Stomach smooth muscle (tissue), 2 donors: ENCODE measurements at regions not wholly inside any gene's neighbourhood (a gene's known extent, or its start where the extent isn't known, plus 50 kb on each side); places are given as distances from the start of the nearest gene placed in this dataset.

ENCODE experiments used
- H3K27ac ChIP-seq: one replicate; pipeline ENCODE4 v1.7.0; 2013; ENCODE audit warnings: mild to moderate bottlenecking, low read length, inconsistent platforms
- H3K27me3 ChIP-seq, 2 donors: one replicate each; pipeline ENCODE4 v1.7.0; 2013; ENCODE audit warnings: low read length in 2 of 2; ENCODE audit not compliant: insufficient read depth in 2 of 2, control insufficient read depth in 1 of 2
- H3K36me3 ChIP-seq, 2 donors: one replicate each; pipeline ENCODE4 v1.7.0; 2013; ENCODE audit warnings: low read length in 2 of 2; ENCODE audit not compliant: control insufficient read depth in 2 of 2, insufficient read depth in 2 of 2
- H3K4me1 ChIP-seq: one replicate; pipeline ENCODE4 v1.7.0; 2013; ENCODE audit warnings: low read length; ENCODE audit not compliant: control insufficient read depth, insufficient read depth
- H3K4me3 ChIP-seq, 2 donors: one replicate each; pipeline ENCODE4 v1.7.0; 2013; ENCODE audit warnings: low read length in 2 of 2
- H3K9ac ChIP-seq, 2 donors: one replicate each; pipeline ENCODE4 v1.7.0; 2013; ENCODE audit warnings: low read length in 2 of 2, mild to moderate bottlenecking in 1 of 2
- H3K9me3 ChIP-seq, 2 donors: one replicate each; pipeline ENCODE4 v1.7.0; 2013; ENCODE audit warnings: low read length in 2 of 2; ENCODE audit not compliant: control insufficient read depth in 2 of 2
- donor health status: healthy.
- donor health status: Pancreatic carcinoma.

DNA sequence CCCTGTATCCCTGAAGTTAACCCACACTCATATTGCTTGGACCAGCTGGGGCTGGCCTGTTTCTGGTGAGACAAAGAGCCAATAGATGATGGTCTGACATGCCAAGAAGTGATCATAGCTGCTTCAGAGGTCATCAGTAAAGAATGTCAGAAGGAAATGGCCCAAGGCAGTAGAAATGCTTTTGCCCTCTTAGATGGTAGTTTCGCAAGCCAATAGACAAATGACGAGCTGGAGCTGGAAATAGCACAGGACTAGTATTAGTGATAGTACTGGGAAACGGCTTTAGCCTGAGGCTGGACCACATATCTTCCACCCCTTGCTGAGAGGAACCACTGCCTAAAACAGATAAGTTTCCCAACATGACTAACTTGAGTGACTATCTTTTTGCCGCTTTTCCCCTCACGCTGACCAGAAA lies 176.1 kb upstream of the THBS1 start:
- Histone ChIP-seq H3K27me3 (no peaks in the 10 kb centered on the region), H3K36me3 (no peaks in the 10 kb centered on the region), H3K9ac (no peak overlapping the region), H3K4me1 (peaks cover 5% of the 10 kb centered on the region), H3K9me3 (no peaks in the 10 kb centered on the region), H3K4me3 (no peak overlapping the region), H3K27ac (no peak overlapping the region)

DNA sequence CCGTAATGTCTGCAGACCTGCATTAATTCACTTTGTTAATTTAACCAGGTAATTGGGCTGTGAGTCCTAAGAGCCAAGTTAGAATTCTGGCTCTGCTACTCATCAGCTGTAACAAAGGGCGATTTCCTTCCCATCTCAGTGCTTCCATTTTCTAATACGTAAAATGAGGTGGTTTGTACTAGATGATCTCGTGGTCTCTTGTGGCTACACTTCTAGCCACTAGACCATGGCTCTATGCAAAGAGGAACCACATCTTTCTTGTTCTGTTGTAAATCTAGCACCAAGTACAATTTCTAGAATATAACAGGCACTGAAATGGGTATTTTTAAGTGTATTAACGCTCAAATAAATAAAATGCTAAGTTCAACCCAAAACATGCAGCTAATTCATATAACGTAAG lies 174.4 kb upstream of the THBS1 start:
- no peak overlapping the region for H3K4me3 ChIP-seq
- no peak overlapping the region for H3K9ac ChIP-seq
- peaks cover 5% of the 10 kb centered on the region for H3K4me1 ChIP-seq
- no peaks in the 10 kb centered on the region for H3K27me3 ChIP-seq
- no peaks in the 10 kb centered on the region for H3K9me3 ChIP-seq
- no peaks in the 10 kb centered on the region for H3K36me3 ChIP-seq
- no peak overlapping the region for H3K27ac ChIP-seq

DNA sequence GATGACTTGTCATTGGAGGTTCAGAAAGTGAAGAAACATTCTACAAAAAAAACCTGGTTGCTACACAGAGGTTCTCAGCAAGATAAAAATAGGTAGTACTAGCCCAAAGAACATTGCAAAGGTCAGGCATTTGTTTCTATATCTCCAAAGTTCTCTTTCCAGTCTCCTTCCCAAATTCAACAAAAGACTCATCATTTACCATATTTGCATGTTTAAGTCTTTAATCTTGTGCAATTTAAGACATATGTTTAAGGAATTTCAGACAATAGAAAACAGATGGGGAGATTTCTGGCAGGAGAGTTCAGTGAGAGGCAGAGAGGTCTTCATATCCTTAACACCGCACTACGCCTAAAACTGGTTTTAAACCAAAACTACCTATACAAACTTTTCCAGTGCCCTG lies 173.8 kb upstream of the THBS1 start:
- Histone ChIP-seq H3K27ac (no peak overlapping the region), H3K27me3 (no peaks in the 10 kb centered on the region), H3K9ac (no peak overlapping the region), H3K4me1 (no peaks in the 10 kb centered on the region), H3K36me3 (no peaks in the 10 kb centered on the region), H3K4me3 (no peak overlapping the region), H3K9me3 (no peaks in the 10 kb centered on the region)

DNA sequence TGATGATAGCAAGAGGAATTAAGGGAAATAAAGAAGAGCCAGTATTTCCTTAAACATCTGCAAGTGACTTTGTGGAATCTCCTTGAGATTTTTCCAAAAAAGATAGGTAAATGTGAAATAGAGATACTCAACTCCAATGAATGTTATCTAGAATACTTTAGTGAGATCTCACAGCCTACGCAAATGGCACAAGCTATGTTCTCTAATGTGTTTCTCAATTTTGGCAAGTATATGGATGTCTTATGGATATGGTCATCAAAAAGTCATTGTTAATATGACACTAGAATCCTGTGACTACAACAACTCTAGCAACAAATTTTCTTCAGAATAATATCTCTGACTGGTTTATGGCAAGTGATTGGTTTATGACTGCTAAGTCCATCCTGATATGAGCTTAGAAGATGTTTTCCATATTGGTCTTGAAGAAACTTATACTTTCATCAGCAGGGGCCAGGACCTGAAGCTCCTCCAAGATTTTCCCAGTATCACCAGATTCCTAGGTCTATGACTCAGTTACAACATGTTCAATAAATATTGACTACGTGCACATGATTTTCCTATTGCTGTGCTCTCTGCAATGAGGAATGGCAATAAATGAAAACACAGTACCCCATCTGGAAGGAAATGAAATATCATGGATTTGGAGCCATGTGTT lies 170.9 kb upstream of the THBS1 start:
- Histone ChIP-seq H3K27me3 (no peaks in the 10 kb centered on the region), H3K4me3 (no peak overlapping the region), H3K9me3 (no peaks in the 10 kb centered on the region), H3K4me1 (no peaks in the 10 kb centered on the region), H3K36me3 (no peaks in the 10 kb centered on the region), H3K9ac (no peak overlapping the region), H3K27ac (no peak overlapping the region)

DNA sequence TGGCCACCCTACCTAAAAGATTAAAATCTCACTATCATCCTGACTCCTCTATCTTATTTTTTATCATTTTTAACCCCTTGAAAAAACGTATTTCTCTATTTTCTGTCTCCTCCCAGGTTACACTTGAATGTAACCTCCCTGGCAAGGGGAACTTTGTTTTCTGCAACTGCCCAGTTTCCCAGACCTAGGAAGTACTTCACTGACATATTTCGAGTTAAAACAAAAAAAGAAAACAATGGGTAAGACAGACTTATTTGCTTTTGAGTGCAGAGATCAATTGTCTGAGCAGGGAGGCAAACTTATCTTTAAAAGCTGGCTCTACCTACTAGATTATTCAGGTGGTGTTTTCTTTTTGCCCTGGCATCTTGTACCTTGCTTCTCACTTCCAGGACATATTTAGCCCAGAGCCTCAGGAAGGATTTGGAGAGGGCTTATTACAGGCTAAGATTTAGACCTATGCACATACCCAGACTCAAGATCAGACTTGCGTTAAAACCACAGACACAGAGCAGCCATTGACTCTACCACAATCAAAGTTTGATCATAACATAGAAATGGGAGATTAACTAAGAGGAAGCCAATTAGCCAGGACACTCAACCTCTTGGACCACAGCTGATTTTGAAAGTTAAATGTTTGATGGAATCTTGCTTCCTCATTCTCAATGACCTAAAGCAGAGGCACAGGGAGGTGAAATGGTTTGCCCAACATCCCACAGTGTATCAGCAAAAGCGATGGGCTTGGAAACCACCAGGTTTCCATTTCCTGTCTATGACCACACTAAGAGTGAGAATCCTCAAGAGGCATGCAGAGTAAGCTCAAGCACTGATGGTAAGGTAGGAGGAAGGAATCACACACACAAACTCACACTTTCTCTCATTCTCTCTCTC lies 169.5 kb upstream of the THBS1 start:
- H3K4me1 ChIP-seq = no peaks in the 10 kb centered on the region
- H3K36me3 ChIP-seq = no peaks in the 10 kb centered on the region
- no peak overlapping the region for H3K9ac ChIP-seq
- H3K9me3 ChIP-seq = peaks cover 0 to 2% of the 10 kb centered on the region in 2 donors
- H3K4me3 ChIP-seq = no peak overlapping the region
- H3K27me3 ChIP-seq = no peaks in the 10 kb centered on the region
- H3K27ac ChIP-seq = no peak overlapping the region

DNA sequence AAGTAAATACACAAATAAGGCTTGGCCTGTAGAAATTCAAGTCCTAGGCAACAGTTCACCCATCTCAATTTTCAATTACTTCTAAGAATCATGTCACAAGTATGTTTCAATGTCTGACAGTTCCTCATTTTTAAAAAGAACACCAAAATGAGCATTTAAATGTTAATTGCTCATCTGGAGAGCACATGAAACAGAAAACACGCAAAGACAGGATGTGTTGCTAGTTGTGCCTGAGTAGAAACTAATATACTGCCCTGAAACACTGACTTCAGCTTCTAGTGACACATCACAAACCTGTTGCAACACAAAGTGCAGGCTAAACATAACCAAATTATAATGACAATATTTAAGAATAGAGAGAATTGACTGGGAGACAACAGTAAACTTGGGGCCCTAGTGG lies 167.3 kb upstream of the THBS1 start:
- H3K9ac ChIP-seq = no peak overlapping the region
- no peaks in the 10 kb centered on the region for H3K36me3 ChIP-seq
- no peaks in the 10 kb centered on the region for H3K27me3 ChIP-seq
- H3K27ac ChIP-seq = no peak overlapping the region
- no peak overlapping the region for H3K4me3 ChIP-seq
- peaks cover 0 to 7% of the 10 kb centered on the region in 2 donors for H3K9me3 ChIP-seq
- H3K4me1 ChIP-seq = no peaks in the 10 kb centered on the region

DNA sequence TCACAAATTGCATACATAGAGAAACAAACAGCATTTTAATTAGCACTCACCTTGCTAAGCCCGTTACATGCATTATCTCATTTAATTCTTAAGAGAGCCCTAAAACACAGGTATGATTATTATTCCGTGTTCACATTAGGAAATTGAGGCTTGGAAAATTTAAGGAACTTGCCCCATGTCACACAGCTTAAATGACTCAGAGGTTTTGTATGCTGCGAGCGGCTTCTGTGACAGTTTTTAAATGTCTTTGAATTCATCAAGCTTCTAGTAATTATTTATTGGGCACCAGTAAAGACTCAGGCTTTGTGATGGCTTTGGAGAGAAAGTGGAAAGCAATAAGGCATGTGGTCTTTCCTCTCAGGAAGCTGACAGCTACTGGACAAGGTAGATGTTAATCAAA lies 166.7 kb upstream of the THBS1 start:
- Histone ChIP-seq H3K4me3 (no peak overlapping the region), H3K4me1 (no peaks in the 10 kb centered on the region), H3K27ac (no peak overlapping the region), H3K9me3 (peaks cover 0 to 7% of the 10 kb centered on the region in 2 donors), H3K9ac (no peak overlapping the region), H3K36me3 (no peaks in the 10 kb centered on the region), H3K27me3 (no peaks in the 10 kb centered on the region)

DNA sequence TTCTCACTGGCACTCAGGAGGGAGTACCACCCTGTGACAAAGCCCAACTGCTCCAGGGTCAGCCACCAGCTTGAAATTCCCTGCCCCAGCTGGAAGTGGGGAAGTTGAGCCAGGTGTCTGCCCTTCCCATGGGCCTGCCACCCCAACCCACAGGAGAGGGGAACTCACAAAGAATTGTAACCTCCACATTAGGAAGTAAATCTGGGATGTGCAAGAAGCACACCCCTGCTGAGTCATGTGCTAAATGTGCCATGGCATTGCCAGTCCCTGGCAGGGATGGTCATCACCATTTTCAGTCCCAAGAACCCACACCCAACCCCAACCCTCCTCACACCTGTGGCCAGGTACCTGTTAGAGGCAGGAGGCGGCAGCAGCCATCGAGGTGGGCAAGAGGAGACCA lies 165.2 kb upstream of the THBS1 start:
- Histone ChIP-seq H3K36me3 (no peaks in the 10 kb centered on the region), H3K9ac (no peak overlapping the region), H3K27me3 (no peaks in the 10 kb centered on the region), H3K27ac (no peak overlapping the region), H3K4me3 (no peak overlapping the region), H3K4me1 (no peaks in the 10 kb centered on the region), H3K9me3 (peaks cover 0 to 7% of the 10 kb centered on the region in 2 donors)

DNA sequence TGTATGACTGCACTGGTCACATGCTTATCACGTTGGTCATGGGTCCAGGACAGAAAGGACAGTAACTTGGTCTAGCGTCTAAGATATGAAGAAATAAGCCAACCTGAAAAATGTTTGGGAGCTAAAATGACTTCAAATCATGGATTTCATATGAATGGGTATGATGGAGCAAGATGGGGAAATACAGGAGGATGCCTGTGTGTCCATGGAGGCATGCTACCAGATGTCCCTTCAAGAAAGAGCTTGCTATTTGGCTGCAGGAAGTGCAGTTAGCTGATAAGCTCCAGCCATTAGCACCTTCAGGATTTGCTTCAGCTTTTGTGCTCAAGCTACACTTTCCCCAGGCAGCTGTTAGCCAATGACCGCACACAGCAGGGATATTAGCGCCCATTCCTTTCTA lies 164.6 kb upstream of the THBS1 start:
- peaks cover 0 to 7% of the 10 kb centered on the region in 2 donors for H3K9me3 ChIP-seq
- H3K36me3 ChIP-seq = no peaks in the 10 kb centered on the region
- no peak overlapping the region for H3K4me3 ChIP-seq
- no peak overlapping the region for H3K9ac ChIP-seq
- no peaks in the 10 kb centered on the region for H3K4me1 ChIP-seq
- no peak overlapping the region for H3K27ac ChIP-seq
- H3K27me3 ChIP-seq = no peaks in the 10 kb centered on the region

DNA sequence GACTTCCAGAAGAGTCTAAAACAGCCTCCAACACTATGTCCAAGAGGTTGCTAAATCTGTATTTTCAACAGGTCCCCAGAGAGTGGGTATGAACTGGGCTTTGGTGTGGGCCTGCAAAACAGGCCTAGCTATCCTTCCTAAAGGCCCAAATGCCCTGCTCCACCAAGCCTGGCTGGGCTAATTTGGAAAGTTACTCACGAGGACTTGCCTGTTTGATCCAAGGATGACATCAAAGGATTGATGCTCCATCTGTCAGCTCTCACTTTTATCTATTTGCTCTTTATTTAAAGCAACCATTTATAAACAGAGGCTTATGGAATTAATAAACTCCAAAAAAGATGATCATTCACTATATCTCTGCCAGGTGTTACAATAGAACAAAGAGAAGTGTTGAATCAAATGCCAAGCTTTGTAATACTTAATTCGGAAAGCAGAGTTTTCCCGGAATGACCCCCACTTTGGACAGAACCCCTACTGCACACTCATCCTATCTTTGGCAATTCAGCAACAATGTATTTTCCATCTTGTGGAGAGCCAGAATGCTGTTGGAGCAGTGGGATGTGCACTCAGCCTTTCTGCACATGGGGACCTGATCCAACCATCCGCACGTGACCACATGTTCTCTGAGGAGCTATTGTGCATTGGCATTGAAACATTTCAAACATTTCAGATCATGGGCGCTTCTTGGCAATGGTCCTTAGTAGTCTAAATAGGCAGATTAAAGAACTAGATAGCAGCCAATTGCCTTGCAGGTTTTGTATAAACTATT lies 163.3 kb upstream of the THBS1 start:
- Histone ChIP-seq H3K9ac (no peak overlapping the region), H3K27ac (no peak overlapping the region), H3K4me1 (no peaks in the 10 kb centered on the region), H3K27me3 (no peaks in the 10 kb centered on the region), H3K36me3 (no peaks in the 10 kb centered on the region), H3K9me3 (peaks cover 0 to 7% of the 10 kb centered on the region in 2 donors), H3K4me3 (no peak overlapping the region)
